Endothelial cell (in vitro differentiated cells): ENCODE measurements at regions not wholly inside any gene's neighbourhood (a gene's known extent, or its start where the extent isn't known, plus 50 kb on each side); places are given as distances from the start of the nearest gene placed in this dataset.

Experiments used
- DNase-seq: peaks from one replicate; pipeline ENCODE4 v3.0.0; 2021; ENCODE audit warnings: low spot score
- H3K27ac Mint-ChIP-seq: one replicate; pipeline ENCODE4 v1.8.0; 2021; ENCODE audit warnings: mixed read lengths, inconsistent platforms; ENCODE audit not compliant: unreplicated experiment
- H3K27me3 Mint-ChIP-seq: one replicate; pipeline ENCODE4 v1.8.0; 2021; ENCODE audit warnings: mild to moderate bottlenecking, moderate library complexity, mixed read lengths, inconsistent platforms; ENCODE audit not compliant: unreplicated experiment
- H3K36me3 Mint-ChIP-seq: one replicate; pipeline ENCODE4 v1.8.0; 2021; ENCODE audit warnings: mild to moderate bottlenecking, low read depth, mixed read lengths, inconsistent platforms; ENCODE audit not compliant: unreplicated experiment
- H3K4me1 Mint-ChIP-seq: one replicate; pipeline ENCODE4 v1.8.0; 2021; ENCODE audit warnings: mild to moderate bottlenecking, mixed read lengths, inconsistent platforms; ENCODE audit not compliant: unreplicated experiment
- H3K4me3 Mint-ChIP-seq: one replicate; pipeline ENCODE4 v1.8.0; 2021; ENCODE audit warnings: mild to moderate bottlenecking, mixed read lengths, inconsistent platforms; ENCODE audit not compliant: unreplicated experiment
- H3K9me3 Mint-ChIP-seq: one replicate; pipeline ENCODE4 v1.8.0; 2021; ENCODE audit warnings: mixed read lengths, inconsistent platforms; ENCODE audit not compliant: unreplicated experiment
- CTCF ChIP-seq: fragments of 200-600 bp; sonication (generic); IDR thresholded peaks from one replicate; pipeline ENCODE4 v1.5.0; 2021; ENCODE audit warnings: antibody characterized with exemption; ENCODE audit not compliant: unreplicated experiment

- no peak for TF ChIP-seq CTCF
- H3K27me3 Mint-ChIP-seq = peaks cover 5% of the 10 kb centered on the region
- H3K4me3 Mint-ChIP-seq = no peak overlapping the region
- DNase-seq = no peak
- no peaks in the 10 kb centered on the region for H3K36me3 Mint-ChIP-seq
- H3K4me1 Mint-ChIP-seq = peaks cover 38% of the 10 kb centered on the region
- no peak overlapping the region for H3K27ac Mint-ChIP-seq
- no peaks in the 10 kb centered on the region for H3K9me3 Mint-ChIP-seq
These were observed 222.5 kb upstream of the PMEPA1 start for GRCh38 chr20:57932227-57932864.

DNA sequence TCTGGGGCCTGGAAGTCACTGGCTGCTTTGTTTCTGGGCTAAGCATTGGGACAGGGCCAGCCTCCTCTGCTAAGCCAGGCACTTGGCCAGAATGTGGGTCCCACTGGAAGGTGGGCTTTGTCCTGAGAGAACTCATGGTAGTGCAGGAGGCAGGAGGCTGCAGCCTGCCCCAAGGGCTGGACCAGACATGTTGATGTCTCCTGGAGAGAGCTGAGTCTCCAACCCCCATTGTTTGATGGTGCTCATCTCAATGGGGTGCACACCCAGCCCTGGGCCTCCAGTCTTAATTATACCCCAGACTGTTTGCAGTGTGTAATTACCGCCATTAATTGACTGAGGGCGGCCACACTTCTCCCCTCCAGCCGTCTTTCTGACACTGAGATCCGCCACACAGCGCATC lies 220.5 kb upstream of the PMEPA1 start:
- Mint-ChIP-seq H3K9me3 (no peaks in the 10 kb centered on the region), H3K4me3 (no peak overlapping the region), H3K27ac (no peak overlapping the region), H3K4me1 (peaks cover 34% of the 10 kb centered on the region), H3K27me3 (peaks cover 7% of the 10 kb centered on the region), H3K36me3 (no peaks in the 10 kb centered on the region)
- DNase-seq = no peak
- TF ChIP-seq CTCF = no peak

DNA sequence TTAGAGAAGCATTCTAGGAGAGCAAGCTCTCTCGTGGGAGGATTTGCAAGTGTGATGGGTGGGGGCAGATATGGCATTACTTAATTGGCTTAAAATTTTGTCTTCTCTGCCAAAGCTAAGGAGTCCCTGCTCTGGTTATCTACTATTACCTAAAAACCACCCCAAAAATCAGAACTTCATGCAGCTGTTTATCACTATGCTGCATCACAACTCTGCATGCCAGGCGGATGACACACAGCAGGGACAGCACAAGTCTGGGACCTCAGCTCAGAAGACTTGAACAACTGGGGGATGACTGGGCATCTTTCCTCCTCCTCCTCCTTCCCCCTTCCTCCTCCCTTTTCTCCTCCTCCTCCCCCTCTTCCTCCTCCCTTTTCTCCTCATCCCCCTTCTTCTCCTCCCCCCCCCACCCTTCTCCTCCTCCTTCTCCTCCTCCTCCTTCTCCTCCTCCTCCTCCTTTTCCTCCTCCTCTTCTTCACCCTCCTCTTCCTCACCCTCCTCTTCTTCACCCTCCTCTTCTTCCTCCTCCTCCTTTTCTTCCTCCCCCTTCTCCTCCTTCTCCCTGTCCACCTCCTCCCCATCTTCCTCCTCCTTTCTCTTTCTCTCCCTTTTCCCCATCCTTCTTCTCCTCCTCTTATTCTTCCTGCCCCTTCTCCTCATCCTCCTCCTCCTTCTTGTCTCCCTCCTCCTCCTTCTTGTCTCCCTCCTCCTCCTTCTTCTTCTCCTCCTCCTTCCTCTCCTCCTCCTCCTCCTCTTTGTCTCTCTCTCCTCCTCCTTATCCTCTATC lies 218.6 kb upstream of the PMEPA1 start:
- no peak overlapping the region for H3K27ac Mint-ChIP-seq
- H3K4me3 Mint-ChIP-seq = no peak overlapping the region
- H3K27me3 Mint-ChIP-seq = peaks cover 6% of the 10 kb centered on the region
- DNase-seq = no peak
- no peak for TF ChIP-seq CTCF
- no peaks in the 10 kb centered on the region for H3K36me3 Mint-ChIP-seq
- H3K4me1 Mint-ChIP-seq = peaks cover 25% of the 10 kb centered on the region
- H3K9me3 Mint-ChIP-seq = no peaks in the 10 kb centered on the region

DNA sequence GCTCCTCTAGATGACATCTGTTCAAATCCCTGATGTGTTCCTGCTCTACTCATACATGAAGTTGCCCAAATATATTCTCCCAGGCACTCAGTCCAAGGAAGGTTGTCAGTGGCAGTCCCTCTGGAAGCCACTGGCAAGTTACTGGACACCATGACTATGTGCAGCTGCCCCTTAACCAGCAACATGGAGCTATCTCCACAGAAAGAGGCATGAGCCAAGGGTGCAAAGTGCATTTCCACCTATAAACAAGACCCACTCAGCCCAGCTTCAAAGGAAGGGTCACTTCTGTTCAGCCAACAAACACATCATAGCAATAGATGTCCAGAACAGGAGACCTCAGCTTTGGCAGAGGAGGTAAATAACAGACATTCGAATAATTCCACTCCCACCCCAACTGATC lies 217.6 kb upstream of the PMEPA1 start:
- Mint-ChIP-seq H3K27me3 (peaks cover 6% of the 10 kb centered on the region), H3K4me3 (no peak overlapping the region), H3K4me1 (peaks cover 28% of the 10 kb centered on the region), H3K27ac (no peak overlapping the region), H3K36me3 (no peaks in the 10 kb centered on the region), H3K9me3 (no peaks in the 10 kb centered on the region)
- TF ChIP-seq CTCF = no peak
- DNase-seq = no peak

GRCh38 chr20:57922706-57923105 lies 212.9 kb upstream of the PMEPA1 start:
- H3K4me1 Mint-ChIP-seq = peaks cover 10% of the 10 kb centered on the region
- H3K36me3 Mint-ChIP-seq = no peaks in the 10 kb centered on the region
- no peak overlapping the region for H3K27ac Mint-ChIP-seq
- no peak overlapping the region for H3K4me3 Mint-ChIP-seq
- TF ChIP-seq CTCF = no peak
- peaks cover 2% of the 10 kb centered on the region for H3K27me3 Mint-ChIP-seq
- H3K9me3 Mint-ChIP-seq = no peaks in the 10 kb centered on the region
- DNase-seq = no peak
